HG03097 (cell line): ENCODE measurements at regions not wholly inside any gene's neighbourhood (a gene's known extent, or its start where the extent isn't known, plus 50 kb on each side); places are given as distances from the start of the nearest gene placed in this dataset.

Source experiments
- ATAC-seq: cut with Tn5 transposase; IDR thresholded peaks from one replicate; pipeline ENCODE4 v1.9.1; 2021; ENCODE audit not compliant: unreplicated experiment, low FRiP score

GRCh38 chr5:156149213-156149612 is 177.8 kb upstream of the SGCD start:
- ATAC-seq = no peak

- no peak for ATAC-seq
These were observed 173.4 kb upstream of the SGCD start for GRCh38 chr5:156153602-156154001.

GRCh38 chr5:156154757-156155156 is 172.2 kb upstream of the SGCD start:
- no peak for ATAC-seq

- no peak for ATAC-seq
These were observed 171.4 kb upstream of the SGCD start for GRCh38 chr5:156155598-156155997.

GRCh38 chr5:156164306-156164705 is 162.7 kb upstream of the SGCD start:
- no peak for ATAC-seq

- no peak for ATAC-seq
These were observed 157.5 kb upstream of the SGCD start for GRCh38 chr5:156169495-156169894.

- ATAC-seq = no peak
These were observed 156.5 kb upstream of the SGCD start for GRCh38 chr5:156170351-156170961.

GRCh38 chr5:156174225-156174624 is 152.7 kb upstream of the SGCD start:
- no peak for ATAC-seq

- ATAC-seq = no peak
These were observed 148.8 kb upstream of the SGCD start for GRCh38 chr5:156178117-156178516.

GRCh38 chr5:156181656-156182055 is 145.3 kb upstream of the SGCD start:
- ATAC-seq = no peak

GRCh38 chr5:156182174-156182967 is 144.6 kb upstream of the SGCD start:
- ATAC-seq = no peak

- ATAC-seq = no peak
These were observed 140.2 kb upstream of the SGCD start for GRCh38 chr5:156186760-156187159.

GRCh38 chr5:156188016-156188415 is 138.9 kb upstream of the SGCD start:
- ATAC-seq = no peak

GRCh38 chr5:156189628-156190027 is 137.3 kb upstream of the SGCD start:
- ATAC-seq = no peak

- ATAC-seq = no peak
These were observed 135.4 kb upstream of the SGCD start for GRCh38 chr5:156191547-156191946.

- ATAC-seq = no peak
These were observed 129.8 kb upstream of the SGCD start for GRCh38 chr5:156197042-156197635.

- no peak for ATAC-seq
These were observed 127.9 kb upstream of the SGCD start for GRCh38 chr5:156199045-156199444.

GRCh38 chr5:156200938-156201787 is 125.8 kb upstream of the SGCD start:
- no peak for ATAC-seq

- no peak for ATAC-seq
These were observed 125.1 kb upstream of the SGCD start for GRCh38 chr5:156201788-156202403.

- ATAC-seq = no peak
These were observed 118.7 kb upstream of the SGCD start for GRCh38 chr5:156208271-156208670.
